Panc1 (cell line): ENCODE measurements at regions not wholly inside any gene's neighbourhood (a gene's known extent, or its start where the extent isn't known, plus 50 kb on each side); places are given as distances from the start of the nearest gene placed in this dataset.

Experiments used
- ATAC-seq: fragments of 200-7000 bp; cut with Tn5 transposase; 2 replicates; pipeline ENCODE4 v1.9.1; 2020; ENCODE audit warnings: mild to moderate bottlenecking, moderate library complexity
- BruUV-seq: library from RNA; stranded (reverse); fragments of 400-500 nt; replicated peaks from 2 replicates; lab custom pipeline; 2021; lab: Mats Ljungman, UMichigan
- CTCF ChIA-PET: fragments of 300-600 bp; sonication (Branson Sonifier 250); formaldehyde crosslinking; loops from one replicate; lab custom pipeline; 2022; ENCODE audit warnings: antibody characterized with exemption; lab: Charles Lee
- POLR2A ChIA-PET: fragments of 300-600 bp; sonication (Branson Sonifier 250); formaldehyde crosslinking; loops from one replicate; lab custom pipeline; 2022; ENCODE audit warnings: antibody characterized with exemption; lab: Charles Lee
- DNase-seq: peaks from one replicate; pipeline ENCODE4 v3.0.0-alpha.2; 2010; ENCODE audit warnings: low read depth, low spot score
- H3K27ac ChIP-seq: 2 replicates; pipeline ENCODE4 v1.5.1; 2011; ENCODE audit warnings: mild to moderate bottlenecking, low read length, inconsistent platforms
- H3K27me3 ChIP-seq: fragments of 200-500 bp; sonication (Bioruptor generic); 2 replicates; pipeline ENCODE4 v1.6.0; 2014; ENCODE audit warnings: low read length, inconsistent platforms; ENCODE audit not compliant: control insufficient read depth, insufficient read depth
- H3K36me3 ChIP-seq: fragments of 200-500 bp; sonication (Bioruptor generic); 2 replicates; pipeline ENCODE4 v1.5.1; 2014; ENCODE audit warnings: inconsistent platforms, mild to moderate bottlenecking, low read length, moderate library complexity; ENCODE audit not compliant: control insufficient read depth, insufficient read depth
- H3K4me1 ChIP-seq: 2 replicates; pipeline ENCODE4 v1.5.1; 2011; ENCODE audit warnings: inconsistent platforms, mild to moderate bottlenecking, low read length, moderate library complexity; ENCODE audit not compliant: control insufficient read depth, insufficient read depth
- H3K4me3 ChIP-seq, 2 experiments: 2 replicates each; pipeline ENCODE4 v1.5.1; 2011 to 2012; ENCODE audit warnings: low read depth in 2 of 2, low read length in 2 of 2, mild to moderate bottlenecking in 2 of 2, inconsistent platforms in 1 of 2, moderate library complexity in 1 of 2
- H3K9me3 ChIP-seq: fragments of 200-500 bp; sonication (Bioruptor generic); 2 replicates; pipeline ENCODE4 v1.5.1; 2014; ENCODE audit warnings: low read depth, mild to moderate bottlenecking, inconsistent platforms, low read length, moderate library complexity; ENCODE audit not compliant: control insufficient read depth, insufficient read depth
- CTCF ChIP-seq: fragments of 450-650 bp; IDR thresholded peaks from 2 replicates; pipeline ENCODE4 v1.5.1; 2017; ENCODE audit warnings: mild to moderate bottlenecking
- POLR2AphosphoS5 ChIP-seq: IDR thresholded peaks from 2 replicates; pipeline ENCODE4 v1.6.1; 2012; ENCODE audit warnings: mild to moderate bottlenecking, low read depth, low read length, moderate library complexity
- REST ChIP-seq, 2 experiments: IDR thresholded peaks; 2 replicates each; pipeline ENCODE4 v1.6.1; 2011 to 2012; ENCODE audit warnings: low read depth in 2 of 2, control low read depth in 1 of 2, low read length in 1 of 2, mild to moderate bottlenecking in 1 of 2, moderate library complexity in 1 of 2; ENCODE audit not compliant: insufficient read depth in 1 of 2
- SIN3A ChIP-seq: IDR thresholded peaks from 2 replicates; pipeline ENCODE4 v1.6.1; 2012; ENCODE audit warnings: low read depth, mild to moderate bottlenecking, low read length, moderate library complexity, borderline replicate concordance; ENCODE audit not compliant: insufficient read depth
- TCF7L2 ChIP-seq: IDR thresholded peaks from 2 replicates; pipeline ENCODE4 v1.6.1; 2011; ENCODE audit warnings: mild to moderate bottlenecking, low read depth, low read length, inconsistent platforms
- in situ Hi-C: cut with HindIII; loops from 2 replicates; pipeline ENCODE4 v1.10.0; 2016; ENCODE audit warnings: low sequenced_read_pairs, low pct_unique_long_range_greater_than_20kb
- intact Hi-C: fragments of 100-400 bp; cut with micrococcal nuclease; formaldehyde crosslinking; loops from one replicate; pipeline ENCODE4 v1.10.0; 2022; ENCODE audit not compliant: unreplicated experiment

GRCh38 chr10:60614363-60614762 lies 163.9 kb upstream of the CDK1 start:
- Histone ChIP-seq H3K27ac (no peak overlapping the region), H3K9me3 (no peaks in the 10 kb centered on the region), H3K4me1 (no peaks in the 10 kb centered on the region), H3K36me3 (no peaks in the 10 kb centered on the region), H3K27me3 (no peaks in the 10 kb centered on the region; the same call in 1 of the 2 replicates), H3K4me3 (no peak overlapping the region)
- in situ Hi-C loops (no loop called here), intact Hi-C loops (no loop called here)
- DNase-seq (no peak), ATAC-seq (no peak)
- ChIA-PET CTCF (no interaction called here), POLR2A (interaction anchor here (0.6 kb wide), 1 partner anchor 251 kb away, joined by 4 read pairs; no protein-coding TSS in a partner anchor)
- no TSS peak for BruUV-seq
- TF ChIP-seq POLR2AphosphoS5 (no peak), SIN3A (no peak), TCF7L2 (no peak), CTCF (no peak), REST (IDR thresholded peaks at IDR 0.05; ENCODE audit: insufficient read depth in 1 of 2, low read depth in 2 of 2, low read length in 1 of 2) (no peak)

GRCh38 chr10:60613434-60613833 lies 164.8 kb upstream of the CDK1 start:
- Histone ChIP-seq H3K27me3 (no peaks in the 10 kb centered on the region; the same call in 1 of the 2 replicates), H3K27ac (no peak overlapping the region), H3K36me3 (no peaks in the 10 kb centered on the region), H3K9me3 (no peaks in the 10 kb centered on the region), H3K4me3 (no peak overlapping the region), H3K4me1 (no peaks in the 10 kb centered on the region)
- no peak for ATAC-seq
- ChIA-PET CTCF (no interaction called here), POLR2A (no interaction called here)
- TF ChIP-seq REST (IDR thresholded peaks at IDR 0.05; ENCODE audit: insufficient read depth in 1 of 2, low read depth in 2 of 2, low read length in 1 of 2) (no peak), CTCF (no peak), POLR2AphosphoS5 (no peak), TCF7L2 (no peak), SIN3A (no peak)
- in situ Hi-C loops (no loop called here), intact Hi-C loops (no loop called here)
- no TSS peak for BruUV-seq
- DNase-seq = no peak
